ENCODE measurements at regions not wholly inside any gene's neighbourhood (a gene's known extent, or its start where the extent isn't known, plus 50 kb on each side); places are given as distances from the start of the nearest gene placed in this dataset.

GRCh38 chr4:123577225-123577906 lies 180.8 kb downstream of the SPRY1 start:
- peaks cover 24% of the 10 kb centered on the region for H3K36me3 Mint-ChIP-seq
- CTCF ChIA-PET, result no interaction called here
- no peak for ATAC-seq
- POLR2A ChIA-PET, result no interaction called here
- no peak for DNase-seq (ENCODE audit: low spot score)
- H3K9me3 Mint-ChIP-seq, result peaks cover 30% of the 10 kb centered on the region
- H3K27ac Mint-ChIP-seq, result no peak overlapping the region
- H3K4me3 Mint-ChIP-seq, result no peak overlapping the region
- H3K4me1 Mint-ChIP-seq, result peaks cover 18% of the 10 kb centered on the region
- TF ChIP-seq USF1 (CRISPR knock-in tag; IDR thresholded peaks at IDR 0.05), result no peak
- no peak for TF ChIP-seq AFF4 (CRISPR knock-in tag; IDR thresholded peaks at IDR 0.05; ENCODE audit: borderline replicate concordance)
- no peak for TF ChIP-seq ATF1 (CRISPR knock-in tag; IDR thresholded peaks at IDR 0.05)
- no peak for TF ChIP-seq GTF2I (CRISPR knock-in tag; conservative IDR thresholded peaks at IDR 0.05)
- no peak for TF ChIP-seq SOX15 (CRISPR knock-in tag; IDR thresholded peaks at IDR 0.05)
- TF ChIP-seq ATF3 (CRISPR knock-in tag; conservative IDR thresholded peaks at IDR 0.05), result no peak
- no peak for TF ChIP-seq TEAD4 (CRISPR knock-in tag; IDR thresholded peaks at IDR 0.05)
- TF ChIP-seq ZNF532 (CRISPR knock-in tag; IDR thresholded peaks at IDR 0.05; ENCODE audit: borderline replicate concordance), result no peak
- TF ChIP-seq CTCF (IDR thresholded peaks at IDR 0.05), result no peak
- TF ChIP-seq MYBL2 (CRISPR knock-in tag; IDR thresholded peaks at IDR 0.05), result no peak
- TF ChIP-seq RORB (CRISPR knock-in tag; IDR thresholded peaks at IDR 0.05), result no peak
- TF ChIP-seq SP1 (CRISPR knock-in tag; conservative IDR thresholded peaks at IDR 0.05), result no peak
- TF ChIP-seq NR1H2 (CRISPR knock-in tag; IDR thresholded peaks at IDR 0.05), result no peak
- no peaks in the 10 kb centered on the region; the same call in 1 of the 2 replicates for H3K27me3 Mint-ChIP-seq (ENCODE audit: low read depth)

Data from WTC11 (cell line).